Esophagus muscularis mucosa (tissue), 4 donors: ENCODE measurements at regions not wholly inside any gene's neighbourhood (a gene's known extent, or its start where the extent isn't known, plus 50 kb on each side); places are given as distances from the start of the nearest gene placed in this dataset.

Experiments
- DNase-seq: peaks from one replicate; pipeline ENCODE4 v3.0.0-alpha.2; 2017; ENCODE audit errors: extremely low spot score
- H3K27ac ChIP-seq, 4 donors: fragments of 200-600 bp; sonication (generic); replicated peaks in 1 of 4; 1 replicate in 3 of 4; 2 replicates in 1 of 4; pipeline ENCODE4 v1.5.1; 2016 to 2019; ENCODE audit warnings: mild to moderate bottlenecking in 1 of 4
- H3K27me3 ChIP-seq, 4 donors: fragments of 200-600 bp; sonication (generic); one replicate each; pipeline versions ENCODE4 v1.5.1 to v1.6.0; 2016 to 2019
- H3K36me3 ChIP-seq, 4 donors: fragments of 200-600 bp; sonication (generic); one replicate each; pipeline ENCODE4 v1.5.1; 2016 to 2019
- H3K4me1 ChIP-seq, 4 donors: fragments of 200-600 bp; sonication (generic); one replicate each; pipeline ENCODE4 v1.5.1; 2016 to 2019
- H3K4me3 ChIP-seq, 4 donors: fragments of 200-600 bp; sonication (generic); 1 replicate in 2 of 4; 2 replicates in 2 of 4; pipeline ENCODE4 v1.5.1; 2016 to 2019; ENCODE audit warnings: mild to moderate bottlenecking in 4 of 4, moderate library complexity in 1 of 4
- H3K9me3 ChIP-seq, 4 donors: fragments of 200-600 bp; sonication (generic); 1 replicate in 3 of 4; 2 replicates in 1 of 4; pipeline ENCODE4 v1.5.1; 2016 to 2019
- EP300 ChIP-seq: sonication (generic); formaldehyde crosslinking; IDR thresholded peaks from one replicate; pipeline ENCODE4 v1.6.1; 2017; ENCODE audit warnings: antibody characterized with exemption
- POLR2A ChIP-seq: fragments of 450-650 bp; IDR thresholded peaks from one replicate; pipeline ENCODE4 v1.6.1; 2017; ENCODE audit warnings: antibody characterized with exemption, moderate library complexity, mild to moderate bottlenecking, low read depth
- POLR2AphosphoS5 ChIP-seq, 2 donors: sonication (generic); formaldehyde crosslinking; IDR thresholded peaks; one replicate each; pipeline ENCODE4 v1.6.1; 2017; ENCODE audit warnings: antibody characterized with exemption in 2 of 2
- WGBS: methylation state at CpG from one replicate; pipeline ENCODE4 v1.1.5; 2018; 5-methylcytosine and 5-hydroxymethylcytosine counted together
- intact Hi-C: fragments of 100-400 bp; cut with DNase I; formaldehyde crosslinking; loops from one replicate; pipeline ENCODE4 v1.15.1; 2023
- TF ChIP-seq, protein P1 (sequence below), 3 experiments: fragments of 200-600 bp in 2 of 3; fragments of 450-650 bp in 1 of 3; sonication (generic) in 2 of 3; IDR thresholded peaks; one replicate each; pipeline ENCODE4 v1.5.1; 2017 to 2019; ENCODE audit warnings: antibody characterized with exemption in 3 of 3, mild to moderate bottlenecking in 2 of 3, moderate library complexity in 1 of 3

DNA sequence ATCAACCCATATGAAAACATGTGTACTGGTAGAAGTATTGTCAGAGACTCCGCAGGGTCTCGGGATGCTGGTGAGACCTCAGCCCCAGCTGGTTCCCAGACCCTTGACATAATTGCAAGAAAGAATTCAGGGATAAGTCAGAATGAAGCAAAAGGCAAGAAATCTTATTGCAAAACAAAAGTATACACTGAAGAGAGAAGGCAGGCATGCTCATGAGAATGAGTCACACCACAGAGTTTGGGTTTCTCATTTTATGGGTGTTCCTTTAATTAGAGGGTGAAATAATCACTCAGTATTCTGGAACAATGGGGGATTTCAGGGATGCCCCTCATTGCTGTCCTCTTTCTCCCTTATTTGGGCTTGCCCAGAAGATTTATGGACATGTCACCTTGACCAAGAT lies 1423.8 kb upstream of the MIR17HG start:
- H3K4me3 ChIP-seq, result no peak overlapping the region
- no peak for TF ChIP-seq POLR2AphosphoS5 (IDR thresholded peaks at IDR 0.05)
- no peak for TF ChIP-seq POLR2A
- TF ChIP-seq, protein P1, sequence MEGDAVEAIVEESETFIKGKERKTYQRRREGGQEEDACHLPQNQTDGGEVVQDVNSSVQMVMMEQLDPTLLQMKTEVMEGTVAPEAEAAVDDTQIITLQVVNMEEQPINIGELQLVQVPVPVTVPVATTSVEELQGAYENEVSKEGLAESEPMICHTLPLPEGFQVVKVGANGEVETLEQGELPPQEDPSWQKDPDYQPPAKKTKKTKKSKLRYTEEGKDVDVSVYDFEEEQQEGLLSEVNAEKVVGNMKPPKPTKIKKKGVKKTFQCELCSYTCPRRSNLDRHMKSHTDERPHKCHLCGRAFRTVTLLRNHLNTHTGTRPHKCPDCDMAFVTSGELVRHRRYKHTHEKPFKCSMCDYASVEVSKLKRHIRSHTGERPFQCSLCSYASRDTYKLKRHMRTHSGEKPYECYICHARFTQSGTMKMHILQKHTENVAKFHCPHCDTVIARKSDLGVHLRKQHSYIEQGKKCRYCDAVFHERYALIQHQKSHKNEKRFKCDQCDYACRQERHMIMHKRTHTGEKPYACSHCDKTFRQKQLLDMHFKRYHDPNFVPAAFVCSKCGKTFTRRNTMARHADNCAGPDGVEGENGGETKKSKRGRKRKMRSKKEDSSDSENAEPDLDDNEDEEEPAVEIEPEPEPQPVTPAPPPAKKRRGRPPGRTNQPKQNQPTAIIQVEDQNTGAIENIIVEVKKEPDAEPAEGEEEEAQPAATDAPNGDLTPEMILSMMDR (IDR thresholded peaks at IDR 0.05), result no peak
- TF ChIP-seq EP300, result no peak
- intact Hi-C loops, result no loop called here
- H3K36me3 ChIP-seq, result no peaks in the 10 kb centered on the region
- no peak overlapping the region for H3K27ac ChIP-seq
- H3K4me1 ChIP-seq, result no peaks in the 10 kb centered on the region
- no peaks in the 10 kb centered on the region for H3K27me3 ChIP-seq
- no peak for DNase-seq
- no peaks in the 10 kb centered on the region for H3K9me3 ChIP-seq
- 86% methylated on average over 2 of the region's 2 CpGs for WGBS

DNA sequence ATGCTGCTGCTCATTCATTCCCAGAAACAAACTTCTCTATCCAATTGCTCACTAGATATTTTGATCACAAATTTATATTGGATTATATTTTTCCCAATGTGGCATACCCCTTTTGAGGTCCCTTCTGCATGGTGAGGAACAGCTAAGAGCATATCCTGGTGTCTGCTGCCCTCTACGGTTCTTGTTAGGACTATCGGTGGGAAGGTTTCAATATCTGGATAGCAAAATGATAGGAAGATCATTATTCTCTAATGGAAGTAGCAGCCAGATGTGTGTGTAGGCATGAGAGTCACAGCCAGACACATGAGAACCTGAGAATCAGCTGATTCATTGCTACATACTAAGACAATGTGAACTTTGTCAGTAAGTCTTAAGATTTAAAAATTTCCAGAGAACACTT lies 1422.4 kb upstream of the MIR17HG start:
- Histone ChIP-seq H3K9me3 (no peaks in the 10 kb centered on the region), H3K27ac (no peak overlapping the region), H3K4me3 (no peak overlapping the region), H3K27me3 (no peaks in the 10 kb centered on the region), H3K4me1 (no peaks in the 10 kb centered on the region), H3K36me3 (no peaks in the 10 kb centered on the region)
- 31% methylated on average over 2 of the region's 2 CpGs for WGBS
- DNase-seq, result no peak
- TF ChIP-seq POLR2AphosphoS5 (IDR thresholded peaks at IDR 0.05) (no peak), POLR2A (no peak), EP300 (no peak)
- TF ChIP-seq, protein P1 (IDR thresholded peaks at IDR 0.05), result no peak
- intact Hi-C loops, result no loop called here

GRCh38 chr13:89930861-89931260 lies 1416.6 kb upstream of the MIR17HG start:
- H3K27ac ChIP-seq, result no peak overlapping the region
- WGBS, result 68% methylated on average over 2 of the region's 2 CpGs
- H3K4me3 ChIP-seq, result no peak overlapping the region
- no peaks in the 10 kb centered on the region for H3K4me1 ChIP-seq
- H3K36me3 ChIP-seq, result no peaks in the 10 kb centered on the region
- H3K27me3 ChIP-seq, result no peaks in the 10 kb centered on the region
- TF ChIP-seq EP300 (no peak), POLR2AphosphoS5 (IDR thresholded peaks at IDR 0.05) (no peak), POLR2A (no peak)
- TF ChIP-seq, protein P1 (IDR thresholded peaks at IDR 0.05), result no peak
- no peak for DNase-seq
- H3K9me3 ChIP-seq, result no peaks in the 10 kb centered on the region
- intact Hi-C loops, result no loop called here

DNA sequence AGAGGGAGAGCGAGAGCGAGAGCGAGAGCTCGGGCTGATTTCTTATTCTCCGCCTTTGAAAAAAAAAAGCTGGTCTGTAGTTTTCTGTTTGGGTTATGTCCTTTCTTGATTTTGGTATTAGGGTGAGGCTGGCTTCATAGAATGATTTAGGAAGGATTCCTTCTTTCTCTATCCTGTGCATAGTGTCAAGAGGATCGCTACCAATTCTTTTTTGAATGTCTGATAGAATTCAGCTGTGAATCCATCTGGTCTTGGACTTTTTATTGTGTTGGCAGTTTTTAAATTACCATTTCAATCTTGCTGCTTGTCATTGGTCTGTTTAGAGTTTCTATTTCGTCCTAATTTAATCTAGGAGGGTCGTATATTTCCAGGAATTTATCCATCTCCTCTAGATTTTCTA lies 1414.6 kb upstream of the MIR17HG start:
- no peak for DNase-seq
- no peak for TF ChIP-seq POLR2A
- no peak for TF ChIP-seq EP300
- no peak for TF ChIP-seq POLR2AphosphoS5 (IDR thresholded peaks at IDR 0.05)
- TF ChIP-seq, protein P1 (IDR thresholded peaks at IDR 0.05), result no peak
- H3K36me3 ChIP-seq, result no peaks in the 10 kb centered on the region
- H3K4me3 ChIP-seq, result no peak overlapping the region
- intact Hi-C loops, result no loop called here
- WGBS, result 85% methylated on average over 8 of the region's 8 CpGs
- H3K4me1 ChIP-seq, result no peaks in the 10 kb centered on the region
- no peaks in the 10 kb centered on the region for H3K9me3 ChIP-seq
- H3K27ac ChIP-seq, result no peak overlapping the region
- H3K27me3 ChIP-seq, result no peaks in the 10 kb centered on the region

GRCh38 chr13:89936256-89936655 lies 1411.2 kb upstream of the MIR17HG start:
- Histone ChIP-seq H3K9me3 (no peaks in the 10 kb centered on the region), H3K27me3 (no peaks in the 10 kb centered on the region), H3K4me1 (no peaks in the 10 kb centered on the region), H3K27ac (no peak overlapping the region), H3K36me3 (no peaks in the 10 kb centered on the region), H3K4me3 (no peak overlapping the region)
- TF ChIP-seq, protein P1 (IDR thresholded peaks at IDR 0.05), result no peak
- TF ChIP-seq POLR2AphosphoS5 (IDR thresholded peaks at IDR 0.05) (no peak), EP300 (no peak), POLR2A (no peak)
- WGBS, result 84% methylated on average over 4 of the region's 4 CpGs
- no peak for DNase-seq
- intact Hi-C loops, result no loop called here
